A549 (cell line): ENCODE measurements at regions not wholly inside any gene's neighbourhood (a gene's known extent, or its start where the extent isn't known, plus 50 kb on each side); places are given as distances from the start of the nearest gene placed in this dataset.

Experiments
- ATAC-seq, 2 experiments: fragments of 200-7000 bp in 1 of 2; fragments of >200 bp in 1 of 2; cut with Nextera tagmentation in 1 of 2; cut with Tn5 transposase in 1 of 2; 3 replicates each; pipeline versions ENCODE4 v1.8.0 to v1.9.1; 2018 to 2020; ENCODE audit warnings: mild to moderate bottlenecking in 1 of 2, moderate library complexity in 1 of 2
- CTCF ChIA-PET: fragments of 300-600 bp; sonication (Branson Sonifier 250); formaldehyde crosslinking; extraction: SDS; loops from one replicate; lab custom pipeline; 2021; ENCODE audit warnings: antibody characterized with exemption, inconsistent platforms; lab: Yijun Ruan, JAX
- POLR2A ChIA-PET: fragments of 350-600 bp; formaldehyde crosslinking; extraction: SDS; loops from one replicate; lab custom pipeline; 2021; ENCODE audit warnings: antibody characterized with exemption, inconsistent platforms; lab: Yijun Ruan, JAX
- DNase-seq, 2 experiments: peaks; one replicate each; pipeline versions ENCODE4 v3.0.0 to v3.0.0-alpha.2; 2011 to 2016; ENCODE audit warnings: low read depth in 1 of 2, low spot score in 1 of 2
- FAIRE-seq: peaks from 2 replicates; lab custom pipeline; 2011; peaks lifted over from hg19 to GRCh38; lab: Jason Lieb, UNC
- H3K27ac ChIP-seq, 2 experiments: fragments of >200 bp; sonication (Bioruptor Twin); formaldehyde crosslinking; 3 replicates each; pipeline ENCODE4 v1.5.1; 2016 to 2017
- H3K4me1 ChIP-seq: fragments of >200 bp; sonication (Bioruptor Twin); formaldehyde crosslinking; 3 replicates; pipeline ENCODE4 v1.6.1; 2016
- H3K4me2 ChIP-seq: fragments of >200 bp; sonication (Bioruptor Twin); formaldehyde crosslinking; 3 replicates; pipeline ENCODE4 v1.6.1; 2016
- H3K4me3 ChIP-seq: fragments of >200 bp; sonication (Bioruptor Twin); formaldehyde crosslinking; 3 replicates; pipeline ENCODE4 v1.5.1; 2016
- H3K9me3 ChIP-seq: fragments of >200 bp; sonication (Bioruptor Twin); formaldehyde crosslinking; 3 replicates; pipeline ENCODE4 v1.6.1; 2016
- ESRRA ChIP-seq: fragments of 150-350 bp; IDR thresholded peaks from 2 replicates; pipeline ENCODE4 v1.6.1; 2014; ENCODE audit warnings: mild to moderate bottlenecking, low read length, borderline replicate concordance
- FOSB ChIP-seq: fragments of 250-450 bp; sonication (Bioruptor Pico); IDR thresholded peaks from 2 replicates; pipeline ENCODE4 v1.5.0; 2020; ENCODE audit warnings: mild to moderate bottlenecking, moderate library complexity
- FOSL2 ChIP-seq, 2 experiments: fragments of 450-650 bp in 1 of 2; fragments of >200 bp in 1 of 2; sonication (Bioruptor Twin) in 1 of 2; formaldehyde crosslinking; IDR thresholded peaks; 2 replicates each; pipeline versions ENCODE4 v1.5.0 to v1.6.1; 2016 to 2020; ENCODE audit warnings: mild to moderate bottlenecking in 1 of 2, moderate library complexity in 1 of 2
- HDAC2 ChIP-seq: fragments of 200-600 bp; sonication (generic); IDR thresholded peaks from 2 replicates; pipeline ENCODE4 v1.6.1; 2016
- HES2 ChIP-seq: fragments of >200 bp; sonication (Bioruptor Twin); formaldehyde crosslinking; IDR thresholded peaks from 2 replicates; pipeline ENCODE4 v1.6.1; 2016
- HMGXB4 ChIP-seq: fragments of 250-450 bp; sonication (Bioruptor Pico); IDR thresholded peaks from 2 replicates; pipeline ENCODE4 v1.5.0; 2021; ENCODE audit warnings: mild to moderate bottlenecking, moderate library complexity, borderline replicate concordance
- JUNB ChIP-seq: fragments of >200 bp; sonication (Bioruptor Twin); formaldehyde crosslinking; IDR thresholded peaks from 2 replicates; pipeline ENCODE4 v1.6.1; 2016
- KDM1A ChIP-seq: fragments of 200-600 bp; sonication (generic); IDR thresholded peaks from 2 replicates; pipeline ENCODE4 v1.6.1; 2016; ENCODE audit warnings: low read depth, mild to moderate bottlenecking
- KDM5A ChIP-seq: fragments of 200-600 bp; sonication (generic); IDR thresholded peaks from 2 replicates; pipeline ENCODE4 v1.6.1; 2016; ENCODE audit warnings: antibody characterized with exemption, mild to moderate bottlenecking
- PBX3 ChIP-seq: IDR thresholded peaks from 2 replicates; pipeline ENCODE4 v1.6.1; 2012
- PHF8 ChIP-seq: fragments of 200-600 bp; sonication (generic); IDR thresholded peaks from 2 replicates; pipeline ENCODE4 v1.6.1; 2016; ENCODE audit warnings: low read depth, mild to moderate bottlenecking, antibody characterized with exemption, moderate library complexity, borderline replicate concordance
- RAD21 ChIP-seq, 2 experiments: fragments of >200 bp in 1 of 2; sonication (Bioruptor Twin) in 1 of 2; formaldehyde crosslinking in 1 of 2; IDR thresholded peaks in 1 of 2; conservative IDR thresholded peaks in 1 of 2; 2 replicates in 1 of 2; 3 replicates in 1 of 2; pipeline ENCODE4 v1.6.1; 2012 to 2018; ENCODE audit warnings: inconsistent platforms in 1 of 2
- RARB ChIP-seq: fragments of 250-450 bp; sonication (Bioruptor Pico); IDR thresholded peaks from 2 replicates; pipeline ENCODE4 v1.8.0; 2021; ENCODE audit warnings: mild to moderate bottlenecking, moderate library complexity
- RCOR1 ChIP-seq: fragments of 150-350 bp; IDR thresholded peaks from 2 replicates; pipeline ENCODE4 v1.6.1; 2014; ENCODE audit warnings: antibody characterized with exemption, low read length, low read depth
- WGBS: methylation state at CpG from one replicate; pipeline ENCODE4 v1.1.6; 2017; ENCODE audit errors: missing lambda C conversion rate; 5-methylcytosine and 5-hydroxymethylcytosine counted together

- Histone ChIP-seq H3K4me2 (no peak overlapping the region), H3K4me3 (no peak overlapping the region), H3K4me1 (no peaks in the 10 kb centered on the region), H3K27ac (no peak overlapping the region), H3K9me3 (no peaks in the 10 kb centered on the region)
- DNase-seq = no peak
- TF ChIP-seq KDM1A (no peak), KDM5A (no peak), HDAC2 (no peak)
- CTCF ChIA-PET = no interaction called here
- FAIRE-seq = no peak
- ATAC-seq = no peak
- 37% methylated on average over 1 of the region's 1 CpG for WGBS
- POLR2A ChIA-PET = no interaction called here
Measured at GRCh38 chr6:76435174-76435573, 362.7 kb upstream of the IMPG1 start.

DNA sequence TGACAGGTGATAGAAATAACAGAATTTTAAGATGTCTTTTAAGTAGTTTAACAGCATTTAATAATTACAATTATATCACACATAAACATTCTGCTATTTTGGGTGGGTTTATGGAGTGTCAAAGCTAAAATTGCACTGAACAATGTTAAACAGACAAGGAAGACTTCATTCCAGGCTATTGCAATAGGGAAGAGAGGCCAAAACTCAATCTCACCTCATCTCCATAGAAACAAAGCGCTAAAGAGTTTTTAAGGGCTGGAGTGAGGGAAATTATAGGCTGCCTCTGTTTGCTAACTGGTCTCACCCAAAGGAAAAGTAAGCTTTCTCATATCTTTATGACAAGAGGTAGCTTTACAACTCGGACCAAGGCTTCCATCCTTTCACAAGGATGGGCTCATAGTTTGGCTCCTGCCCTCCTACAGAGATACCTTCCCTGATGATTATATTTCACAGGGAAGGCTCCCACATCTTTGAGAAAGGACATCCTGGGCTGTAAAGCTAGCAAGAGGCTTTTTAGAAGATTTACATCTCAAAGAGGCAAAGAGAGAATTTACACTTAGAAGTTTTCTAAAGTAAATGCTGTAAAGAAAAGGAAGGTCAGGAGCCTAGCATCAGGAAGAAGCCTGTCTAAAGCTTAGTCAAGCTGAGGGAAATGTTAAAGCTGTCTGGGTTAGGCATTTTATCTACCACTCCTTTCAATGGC, 350.2 kb upstream of the IMPG1 start:
- Histone ChIP-seq H3K4me2 (no peak overlapping the region), H3K27ac (no peak overlapping the region), H3K4me3 (no peak overlapping the region), H3K9me3 (no peaks in the 10 kb centered on the region), H3K4me1 (no peaks in the 10 kb centered on the region)
- ChIA-PET POLR2A (no interaction called here), CTCF (no interaction called here)
- DNase-seq (no peak), FAIRE-seq (no peak), ATAC-seq (no peak)
- no peak for TF ChIP-seq HMGXB4 (CRISPR knock-in tag)
- no peak for TF ChIP-seq FOSB (CRISPR knock-in tag)
- TF ChIP-seq RARB (CRISPR knock-in tag) = no peak
- TF ChIP-seq FOSL2 (IDR thresholded peaks at IDR 0.05) = no peak
- TF ChIP-seq FOSL2 (CRISPR knock-in tag; IDR thresholded peaks at IDR 0.05) = no peak
- no peak for TF ChIP-seq PHF8
- no peak for TF ChIP-seq HES2
- TF ChIP-seq PBX3 = no peak
- TF ChIP-seq JUNB = no peak
- no peak for TF ChIP-seq RCOR1
- 21% methylated on average over 2 of the region's 2 CpGs for WGBS

GRCh38 chr6:76420094-76420493, 347.6 kb upstream of the IMPG1 start:
- Histone ChIP-seq H3K4me1 (no peaks in the 10 kb centered on the region), H3K4me3 (no peak overlapping the region), H3K9me3 (no peaks in the 10 kb centered on the region), H3K27ac (no peak overlapping the region), H3K4me2 (no peak overlapping the region)
- TF ChIP-seq ESRRA (no peak), HMGXB4 (CRISPR knock-in tag) (no peak), RAD21 (conservative IDR thresholded peaks at IDR 0.05 in 1 of 2, IDR thresholded peaks at IDR 0.05 in 1 of 2) (no peak)
- DNase-seq (no peak), FAIRE-seq (no peak), ATAC-seq (no peak)
- POLR2A ChIA-PET = no interaction called here
- WGBS = 34% methylated on average over 2 of the region's 2 CpGs
- CTCF ChIA-PET = no interaction called here
